IMR-90 (cell line): ENCODE measurements at regions not wholly inside any gene's neighbourhood (a gene's known extent, or its start where the extent isn't known, plus 50 kb on each side); places are given as distances from the start of the nearest gene placed in this dataset.

Experiments used
- CEBPB ChIP-seq: IDR thresholded peaks from 2 replicates; pipeline ENCODE4 v1.6.1; 2012; ENCODE audit warnings: low read depth, low read length, improper control_type of control experiment
- CTCF ChIP-seq: conservative IDR thresholded peaks from 2 replicates; pipeline ENCODE4 v1.5.1; 2012; ENCODE audit warnings: mild to moderate bottlenecking, low read depth, low read length, improper control_type of control experiment
- ELK1 ChIP-seq: fragments of 150-350 bp; IDR thresholded peaks from 2 replicates; pipeline ENCODE4 v1.6.1; 2016; ENCODE audit warnings: low read depth, mild to moderate bottlenecking, low read length, moderate library complexity, borderline replicate concordance
- MAFK ChIP-seq: IDR thresholded peaks from 2 replicates; pipeline ENCODE4 v1.6.1; 2012; ENCODE audit warnings: low read depth, low read length, improper control_type of control experiment
- MAZ ChIP-seq: IDR thresholded peaks from 2 replicates; pipeline ENCODE4 v1.6.1; 2012; ENCODE audit warnings: low read depth, mild to moderate bottlenecking, low read length, improper control_type of control experiment, moderate library complexity, borderline replicate concordance
- MXI1 ChIP-seq: IDR thresholded peaks from 2 replicates; pipeline ENCODE4 v1.6.1; 2012; ENCODE audit warnings: low read depth, mild to moderate bottlenecking, low read length, moderate library complexity, borderline replicate concordance
- POLR2A ChIP-seq: IDR thresholded peaks from 2 replicates; pipeline ENCODE4 v1.6.1; 2012; ENCODE audit warnings: mild to moderate bottlenecking, low read depth, low read length
- RAD21 ChIP-seq: IDR thresholded peaks from 2 replicates; pipeline ENCODE4 v1.6.1; 2012; ENCODE audit warnings: low read length, improper control_type of control experiment
- RCOR1 ChIP-seq: IDR thresholded peaks from 2 replicates; pipeline ENCODE4 v1.6.1; 2012; ENCODE audit warnings: mild to moderate bottlenecking, low read length, improper control_type of control experiment; ENCODE audit not compliant: insufficient replicate concordance
- SMC3 ChIP-seq: fragments of 150-350 bp; IDR thresholded peaks from 2 replicates; pipeline ENCODE4 v1.6.1; 2016; ENCODE audit warnings: low read depth, mild to moderate bottlenecking, antibody characterized with exemption, low read length, moderate library complexity
- USF2 ChIP-seq: fragments of 150-350 bp; IDR thresholded peaks from 2 replicates; pipeline ENCODE4 v1.6.1; 2017; ENCODE audit warnings: mild to moderate bottlenecking, antibody characterized with exemption, low read length, low read depth

GRCh38 chr2:139177041-139177440, 396.9 kb upstream of the NXPH2 start:
- TF ChIP-seq CTCF (no peak), POLR2A (no peak), CEBPB (no peak), ELK1 (no peak), MAFK (no peak), RCOR1 (no peak), USF2 (no peak), SMC3 (no peak), MAZ (no peak), RAD21 (no peak), MXI1 (no peak)
